AG09309 (cell line): ENCODE measurements at regions not wholly inside any gene's neighbourhood (a gene's known extent, or its start where the extent isn't known, plus 50 kb on each side); places are given as distances from the start of the nearest gene placed in this dataset.

Experiments used
- DNase-seq: peaks from one replicate; pipeline ENCODE4 v3.0.0-alpha.2; 2010; ENCODE audit warnings: low read depth
- H3K4me3 ChIP-seq: 2 replicates; pipeline ENCODE4 v1.5.1; 2011; ENCODE audit warnings: mild to moderate bottlenecking, low read depth, low read length, moderate library complexity; ENCODE audit not compliant: control insufficient read depth
- TF ChIP-seq, protein P1 (sequence below): IDR thresholded peaks from 2 replicates; pipeline ENCODE4 v1.5.1; 2011; ENCODE audit warnings: mild to moderate bottlenecking, low read depth, low read length, inconsistent platforms; ENCODE audit not compliant: insufficient read depth, control insufficient read depth; ENCODE audit errors: missing control alignments

DNA sequence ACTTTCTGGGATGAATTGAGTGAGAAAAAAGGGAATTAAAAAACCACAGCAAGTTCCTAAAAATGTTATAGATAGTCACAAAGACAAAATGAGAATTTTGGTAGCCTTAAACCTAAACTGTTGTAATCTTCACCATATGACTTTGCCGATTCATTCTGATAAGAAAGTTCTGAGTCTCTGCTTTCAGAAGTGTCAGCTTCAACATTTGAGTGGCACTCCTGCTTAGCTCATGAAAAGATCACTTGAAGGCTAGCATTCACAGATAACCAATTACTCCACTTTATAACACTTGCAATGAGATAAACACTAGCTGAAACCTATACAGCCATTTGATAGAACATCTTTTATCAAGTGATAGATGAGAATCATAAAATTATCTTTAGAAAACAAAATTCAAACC lies 288.1 kb upstream of the POU1F1 start:
- H3K4me3 ChIP-seq: no peak overlapping the region
- DNase-seq: no peak
- TF ChIP-seq, protein P1, sequence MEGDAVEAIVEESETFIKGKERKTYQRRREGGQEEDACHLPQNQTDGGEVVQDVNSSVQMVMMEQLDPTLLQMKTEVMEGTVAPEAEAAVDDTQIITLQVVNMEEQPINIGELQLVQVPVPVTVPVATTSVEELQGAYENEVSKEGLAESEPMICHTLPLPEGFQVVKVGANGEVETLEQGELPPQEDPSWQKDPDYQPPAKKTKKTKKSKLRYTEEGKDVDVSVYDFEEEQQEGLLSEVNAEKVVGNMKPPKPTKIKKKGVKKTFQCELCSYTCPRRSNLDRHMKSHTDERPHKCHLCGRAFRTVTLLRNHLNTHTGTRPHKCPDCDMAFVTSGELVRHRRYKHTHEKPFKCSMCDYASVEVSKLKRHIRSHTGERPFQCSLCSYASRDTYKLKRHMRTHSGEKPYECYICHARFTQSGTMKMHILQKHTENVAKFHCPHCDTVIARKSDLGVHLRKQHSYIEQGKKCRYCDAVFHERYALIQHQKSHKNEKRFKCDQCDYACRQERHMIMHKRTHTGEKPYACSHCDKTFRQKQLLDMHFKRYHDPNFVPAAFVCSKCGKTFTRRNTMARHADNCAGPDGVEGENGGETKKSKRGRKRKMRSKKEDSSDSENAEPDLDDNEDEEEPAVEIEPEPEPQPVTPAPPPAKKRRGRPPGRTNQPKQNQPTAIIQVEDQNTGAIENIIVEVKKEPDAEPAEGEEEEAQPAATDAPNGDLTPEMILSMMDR: no peak

DNA sequence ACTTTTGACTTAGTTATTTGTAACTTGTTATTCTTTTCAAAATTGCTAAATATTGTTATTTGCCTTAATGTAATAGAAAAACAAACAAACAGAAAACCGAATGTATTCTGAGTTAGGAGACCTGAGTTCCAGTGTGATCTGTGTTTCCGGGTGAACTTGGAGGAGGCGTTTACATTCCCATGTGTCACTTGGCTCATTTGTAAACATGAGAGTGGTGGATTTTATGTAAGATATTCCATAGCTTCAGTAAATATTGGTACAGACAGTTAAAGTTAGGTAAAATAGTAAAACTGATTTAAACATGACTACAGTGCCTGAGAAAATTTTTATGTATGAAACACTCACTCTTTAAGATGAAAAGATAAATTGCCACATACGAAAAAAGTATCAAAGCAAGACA lies 287.3 kb upstream of the POU1F1 start:
- H3K4me3 ChIP-seq: no peak overlapping the region
- no peak for DNase-seq
- TF ChIP-seq, protein P1: no peak

DNA sequence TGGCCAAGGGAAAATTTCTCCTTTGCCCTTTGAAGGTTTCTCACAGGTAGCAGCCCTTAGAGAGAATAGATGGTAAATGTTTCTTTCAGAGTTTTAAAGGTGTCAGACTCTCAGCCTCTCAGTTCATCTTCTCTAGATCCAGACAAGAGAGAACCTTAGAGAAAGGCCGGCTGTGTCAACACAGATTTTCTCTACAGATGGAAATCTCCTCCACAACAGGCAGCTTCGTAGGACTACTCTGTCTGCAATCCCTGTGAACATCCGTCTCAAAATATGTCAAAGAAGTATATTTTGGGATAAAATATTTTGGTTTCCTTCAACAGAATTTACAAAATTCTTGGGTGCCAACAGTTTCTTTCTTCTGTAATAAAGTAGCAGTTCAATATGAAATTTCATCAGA lies 282.1 kb upstream of the POU1F1 start:
- no peak overlapping the region for H3K4me3 ChIP-seq
- DNase-seq: no peak
- TF ChIP-seq, protein P1: no peak

DNA sequence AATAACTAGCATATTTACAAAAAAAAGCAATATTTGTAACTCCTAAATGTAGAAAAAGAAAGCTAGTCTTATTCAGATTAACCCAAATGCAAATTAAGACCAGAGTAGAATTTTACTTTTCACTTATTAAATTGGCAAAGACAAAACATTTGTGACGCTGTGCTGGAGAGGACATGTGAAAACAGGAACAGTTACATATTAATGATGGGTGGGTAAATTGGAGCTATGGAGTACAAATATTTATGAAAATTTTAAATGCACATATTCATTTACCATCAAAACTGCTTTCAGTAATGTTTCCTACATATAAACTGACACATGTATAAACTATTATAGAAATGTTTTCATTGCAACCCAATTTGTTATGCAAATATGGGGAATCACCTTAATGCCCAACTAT lies 278.9 kb upstream of the POU1F1 start:
- DNase-seq: no peak
- H3K4me3 ChIP-seq: no peak overlapping the region
- TF ChIP-seq, protein P1: no peak

DNA sequence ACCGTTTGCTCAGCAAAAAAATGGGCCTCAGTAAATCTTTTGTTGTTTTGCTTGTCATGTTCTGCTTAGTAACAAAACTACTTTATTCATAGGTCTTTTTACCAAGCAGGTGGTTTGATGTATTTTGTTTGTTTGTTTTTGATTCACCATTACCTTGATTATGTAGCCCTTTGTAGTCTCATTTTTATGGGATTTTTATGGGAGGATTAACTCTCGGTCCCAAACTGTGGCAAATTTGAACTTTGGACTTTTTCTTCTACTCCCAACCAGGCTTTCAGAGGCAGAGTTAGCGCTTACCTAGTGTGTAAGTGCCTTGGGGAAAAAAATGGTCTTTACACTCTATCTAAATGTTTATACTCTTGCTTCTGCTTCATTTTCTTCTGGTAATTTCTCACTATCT lies 276.7 kb upstream of the POU1F1 start:
- DNase-seq: no peak
- TF ChIP-seq, protein P1: no peak
- H3K4me3 ChIP-seq: no peak overlapping the region

DNA sequence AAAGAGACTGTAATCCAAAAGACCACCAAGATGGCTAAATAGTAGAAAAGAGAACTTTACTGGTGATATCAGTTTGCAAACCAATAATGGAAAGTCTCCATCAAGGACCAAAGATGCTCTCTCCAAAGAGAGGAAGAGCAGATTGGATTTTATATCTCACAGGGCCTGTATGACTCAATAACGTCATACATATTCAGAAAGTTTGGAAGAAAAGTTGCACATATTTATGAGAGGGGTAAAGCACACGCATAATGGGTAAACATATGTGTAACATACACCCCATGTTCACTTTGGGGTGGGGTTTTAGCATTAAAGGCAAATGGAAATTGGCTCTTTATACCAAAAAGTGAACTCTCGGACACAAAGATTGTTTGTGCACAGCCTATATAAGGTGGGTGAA lies 274.5 kb upstream of the POU1F1 start:
- H3K4me3 ChIP-seq: no peak overlapping the region
- TF ChIP-seq, protein P1: no peak
- no peak for DNase-seq

DNA sequence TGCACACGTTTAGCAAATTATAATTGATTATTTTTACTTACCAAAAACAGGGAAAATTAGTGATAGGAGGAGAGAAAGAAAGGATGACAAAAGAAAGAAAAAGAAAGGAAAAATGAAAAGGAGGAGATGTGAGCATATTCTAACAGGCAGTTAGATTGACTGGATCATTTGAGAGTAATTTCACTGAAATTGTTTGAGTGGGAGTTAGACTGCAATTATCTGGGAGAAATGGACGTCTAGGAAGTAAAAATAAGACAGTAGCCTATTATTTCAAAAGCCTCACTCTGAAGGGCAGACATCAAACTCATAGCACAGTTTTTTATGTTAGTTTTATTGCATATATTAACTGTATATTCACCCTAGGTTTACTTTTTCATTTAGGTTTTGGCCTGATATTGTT lies 272.8 kb upstream of the POU1F1 start:
- DNase-seq: no peak
- TF ChIP-seq, protein P1: no peak
- no peak overlapping the region for H3K4me3 ChIP-seq
